BE2C (cell line): ENCODE measurements at regions not wholly inside any gene's neighbourhood (a gene's known extent, or its start where the extent isn't known, plus 50 kb on each side); places are given as distances from the start of the nearest gene placed in this dataset.
"Not testable (repeated sequence)": the region's sequence is repeated elsewhere in the genome, so short reads cannot be mapped to it uniquely, and the experiment has no call there.

Source experiments
- DNase-seq: peaks from one replicate; pipeline ENCODE4 v3.0.0-alpha.2; 2020
- H3K27me3 ChIP-seq: fragments of 250-450 bp; sonication (Bioruptor Pico); 2 replicates; pipeline ENCODE4 v1.5.1; 2020; ENCODE audit warnings: mild to moderate bottlenecking
- H3K36me3 ChIP-seq: fragments of 250-450 bp; sonication (Bioruptor Pico); 2 replicates; pipeline ENCODE4 v1.5.1; 2020; ENCODE audit warnings: mild to moderate bottlenecking
- H3K4me1 ChIP-seq: fragments of 250-450 bp; sonication (Bioruptor Pico); 2 replicates; pipeline ENCODE4 v1.5.1; 2020
- H3K4me3 ChIP-seq: 2 replicates; pipeline ENCODE4 v1.5.1; 2011; ENCODE audit warnings: low read depth, low read length
- H3K9me3 ChIP-seq: fragments of 250-450 bp; sonication (Bioruptor Pico); 2 replicates; pipeline ENCODE4 v1.5.1; 2020
- TF ChIP-seq, protein P1 (sequence below): IDR thresholded peaks from 2 replicates; pipeline ENCODE4 v1.5.1; 2012; ENCODE audit warnings: mild to moderate bottlenecking, low read depth, low read length

GRCh38 chr3:145483992-145484391 is 677.0 kb downstream of the PLOD2 start:
- no peaks in the 10 kb centered on the region for H3K4me1 ChIP-seq
- H3K27me3 ChIP-seq: no peaks in the 10 kb centered on the region
- no peak for DNase-seq
- H3K4me3 ChIP-seq: no peak overlapping the region
- H3K36me3 ChIP-seq: no peaks in the 10 kb centered on the region
- H3K9me3 ChIP-seq: no peaks in the 10 kb centered on the region
- TF ChIP-seq, protein P1, sequence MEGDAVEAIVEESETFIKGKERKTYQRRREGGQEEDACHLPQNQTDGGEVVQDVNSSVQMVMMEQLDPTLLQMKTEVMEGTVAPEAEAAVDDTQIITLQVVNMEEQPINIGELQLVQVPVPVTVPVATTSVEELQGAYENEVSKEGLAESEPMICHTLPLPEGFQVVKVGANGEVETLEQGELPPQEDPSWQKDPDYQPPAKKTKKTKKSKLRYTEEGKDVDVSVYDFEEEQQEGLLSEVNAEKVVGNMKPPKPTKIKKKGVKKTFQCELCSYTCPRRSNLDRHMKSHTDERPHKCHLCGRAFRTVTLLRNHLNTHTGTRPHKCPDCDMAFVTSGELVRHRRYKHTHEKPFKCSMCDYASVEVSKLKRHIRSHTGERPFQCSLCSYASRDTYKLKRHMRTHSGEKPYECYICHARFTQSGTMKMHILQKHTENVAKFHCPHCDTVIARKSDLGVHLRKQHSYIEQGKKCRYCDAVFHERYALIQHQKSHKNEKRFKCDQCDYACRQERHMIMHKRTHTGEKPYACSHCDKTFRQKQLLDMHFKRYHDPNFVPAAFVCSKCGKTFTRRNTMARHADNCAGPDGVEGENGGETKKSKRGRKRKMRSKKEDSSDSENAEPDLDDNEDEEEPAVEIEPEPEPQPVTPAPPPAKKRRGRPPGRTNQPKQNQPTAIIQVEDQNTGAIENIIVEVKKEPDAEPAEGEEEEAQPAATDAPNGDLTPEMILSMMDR: no peak

- TF ChIP-seq, protein P1: no peak
- no peaks in the 10 kb centered on the region; the same call in 1 of the 2 replicates for H3K9me3 ChIP-seq
- DNase-seq: no peak
Observed at GRCh38 chr3:145489011-145489410, 672.0 kb downstream of the PLOD2 start.

GRCh38 chr3:145490088-145491048 is 670.6 kb downstream of the PLOD2 start:
- TF ChIP-seq, protein P1: no peak
- Histone ChIP-seq H3K9me3 (no peaks in the 10 kb centered on the region; the same call in 1 of the 2 replicates), H3K36me3 (no peaks in the 10 kb centered on the region), H3K27me3 (no peaks in the 10 kb centered on the region), H3K4me3 (no peak overlapping the region), H3K4me1 (no peaks in the 10 kb centered on the region)
- no peak for DNase-seq

More at GRCh38 chr3:145489011-145489410, 672.0 kb downstream of the PLOD2 start:
- H3K36me3 ChIP-seq: no peaks in the 10 kb centered on the region
- no peaks in the 10 kb centered on the region for H3K4me1 ChIP-seq
- H3K27me3 ChIP-seq: no peaks in the 10 kb centered on the region
- H3K4me3 ChIP-seq: no peak overlapping the region

DNA sequence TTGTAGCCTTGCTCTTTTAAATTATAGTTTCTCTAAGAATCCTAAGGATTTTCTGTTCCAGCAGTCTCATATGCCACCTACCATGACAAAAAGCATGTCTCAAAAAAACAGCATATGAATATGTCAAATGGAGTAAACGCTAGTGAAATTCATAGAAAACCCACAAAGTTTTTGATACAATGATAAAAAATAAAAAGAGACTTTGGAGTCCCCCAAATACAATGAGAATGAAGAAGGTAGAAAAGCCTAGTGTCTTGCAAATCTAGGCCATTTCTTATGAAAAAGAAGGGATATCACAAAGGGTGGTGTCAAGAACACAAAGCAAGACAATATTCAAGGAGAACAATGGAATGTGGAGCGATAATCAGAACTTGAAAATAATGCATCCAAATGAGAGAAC is 668.5 kb downstream of the PLOD2 start:
- no peak overlapping the region for H3K4me3 ChIP-seq
- H3K4me1 ChIP-seq: no peaks in the 10 kb centered on the region
- H3K9me3 ChIP-seq: no peaks in the 10 kb centered on the region; the same call in 1 of the 2 replicates
- no peaks in the 10 kb centered on the region for H3K27me3 ChIP-seq
- TF ChIP-seq, protein P1: no peak
- H3K36me3 ChIP-seq: no peaks in the 10 kb centered on the region
- no peak for DNase-seq

GRCh38 chr3:145517416-145517815 is 643.6 kb downstream of the PLOD2 start:
- H3K36me3 ChIP-seq, H3K27me3 ChIP-seq, H3K4me3 ChIP-seq, DNase-seq, H3K4me1 ChIP-seq, H3K9me3 ChIP-seq: not testable (repeated sequence)

GRCh38 chr3:145518639-145519038 is 642.3 kb downstream of the PLOD2 start:
- H3K4me1 ChIP-seq: no peaks in the 10 kb centered on the region
- no peak overlapping the region for H3K4me3 ChIP-seq
- TF ChIP-seq, protein P1: no peak
- H3K9me3 ChIP-seq: no peaks in the 10 kb centered on the region
- no peak for DNase-seq
- no peaks in the 10 kb centered on the region for H3K27me3 ChIP-seq
- no peaks in the 10 kb centered on the region for H3K36me3 ChIP-seq
